Stimulated activated CD8-positive, alpha-beta memory T cell treated with anti-CD3 and anti-CD28 coated beads, Interleukin-4, amount 100 ng/mL, for 24 hours (primary cell): ENCODE measurements at regions not wholly inside any gene's neighbourhood (a gene's known extent, or its start where the extent isn't known, plus 50 kb on each side); places are given as distances from the start of the nearest gene placed in this dataset.

Experiments
- DNase-seq: peaks from one replicate; pipeline ENCODE4 v3.0.0-alpha.2; 2020; ENCODE audit warnings: low read depth

DNA sequence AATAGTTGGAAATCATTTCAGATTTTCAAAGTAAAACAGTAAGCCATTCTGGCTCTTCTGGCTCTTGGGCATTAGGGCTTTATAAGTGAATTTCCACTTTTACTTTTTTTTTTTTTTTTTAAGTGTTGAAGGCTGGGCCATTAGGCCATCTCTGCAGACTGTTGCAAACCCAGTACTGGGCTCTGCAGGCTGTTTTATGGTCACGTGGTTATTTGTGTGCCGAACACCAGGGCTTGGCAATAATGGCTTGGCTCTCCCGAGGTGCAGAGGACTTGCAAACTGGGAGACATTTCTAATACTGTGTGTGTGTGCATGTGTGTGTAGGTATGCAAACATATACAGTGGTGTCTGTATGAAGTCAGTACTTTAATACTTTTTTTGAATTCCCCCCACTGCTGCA lies 194.9 kb upstream of the CDH5 start:
- DNase-seq = no peak

DNA sequence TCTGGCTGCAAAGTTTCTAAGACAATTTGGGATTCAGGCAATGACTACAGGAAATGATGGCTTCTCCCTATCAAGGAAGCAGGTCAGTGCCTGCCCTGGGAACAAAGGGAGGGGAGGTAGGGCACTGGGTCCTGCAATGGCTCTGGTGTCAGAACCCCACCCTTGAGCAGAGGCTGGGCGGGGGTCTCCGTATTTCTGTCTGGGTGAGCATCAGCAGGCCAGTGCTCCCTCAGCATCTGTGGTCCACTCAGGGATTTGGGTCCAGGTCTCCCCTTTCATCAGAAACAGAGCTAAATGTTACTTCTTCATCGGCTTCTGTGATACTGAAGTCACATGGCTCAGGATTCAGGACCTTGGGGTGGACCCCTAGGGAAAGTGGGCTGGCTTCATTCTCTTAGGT lies 195.5 kb upstream of the CDH5 start:
- DNase-seq = no peak

DNA sequence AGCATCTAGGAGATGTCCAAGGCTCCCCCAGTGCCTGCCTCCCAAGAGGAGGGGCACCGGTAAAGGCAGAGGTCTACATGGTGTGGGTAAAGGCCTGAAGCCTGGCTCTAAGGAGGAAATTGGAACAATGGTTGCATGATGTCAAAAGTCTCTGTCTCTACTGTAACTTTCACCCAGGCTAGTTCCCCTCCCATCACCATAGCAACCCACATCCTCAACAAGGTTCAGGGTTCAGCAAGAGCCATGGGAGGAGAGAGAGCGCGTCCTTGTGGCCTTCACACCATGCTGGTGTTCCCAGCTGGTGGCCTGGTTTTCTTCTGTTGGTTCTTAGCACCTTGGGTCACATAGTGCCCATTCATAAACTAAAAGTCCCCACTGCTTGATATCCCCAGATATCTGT lies 196.7 kb upstream of the CDH5 start:
- no peak for DNase-seq

DNA sequence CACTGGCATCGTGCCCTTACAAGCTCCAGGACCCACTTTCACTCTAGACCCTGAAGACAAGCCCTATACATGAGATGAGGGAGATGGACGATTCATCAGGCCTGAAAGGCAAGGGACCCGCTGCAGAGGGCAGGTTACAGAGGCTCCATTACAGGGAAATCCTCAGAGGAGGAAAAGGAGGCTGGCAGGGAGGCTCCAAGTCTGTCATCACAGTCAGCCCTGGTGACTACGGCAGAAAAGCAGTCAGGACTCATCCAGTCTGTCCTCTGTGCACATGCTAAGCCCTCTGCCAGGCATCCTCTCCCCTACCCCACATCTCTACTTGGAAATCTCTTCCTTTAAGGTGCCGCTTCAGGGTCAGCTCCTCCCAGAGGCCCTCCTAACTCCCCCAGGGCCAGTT lies 197.7 kb upstream of the CDH5 start:
- no peak for DNase-seq

DNA sequence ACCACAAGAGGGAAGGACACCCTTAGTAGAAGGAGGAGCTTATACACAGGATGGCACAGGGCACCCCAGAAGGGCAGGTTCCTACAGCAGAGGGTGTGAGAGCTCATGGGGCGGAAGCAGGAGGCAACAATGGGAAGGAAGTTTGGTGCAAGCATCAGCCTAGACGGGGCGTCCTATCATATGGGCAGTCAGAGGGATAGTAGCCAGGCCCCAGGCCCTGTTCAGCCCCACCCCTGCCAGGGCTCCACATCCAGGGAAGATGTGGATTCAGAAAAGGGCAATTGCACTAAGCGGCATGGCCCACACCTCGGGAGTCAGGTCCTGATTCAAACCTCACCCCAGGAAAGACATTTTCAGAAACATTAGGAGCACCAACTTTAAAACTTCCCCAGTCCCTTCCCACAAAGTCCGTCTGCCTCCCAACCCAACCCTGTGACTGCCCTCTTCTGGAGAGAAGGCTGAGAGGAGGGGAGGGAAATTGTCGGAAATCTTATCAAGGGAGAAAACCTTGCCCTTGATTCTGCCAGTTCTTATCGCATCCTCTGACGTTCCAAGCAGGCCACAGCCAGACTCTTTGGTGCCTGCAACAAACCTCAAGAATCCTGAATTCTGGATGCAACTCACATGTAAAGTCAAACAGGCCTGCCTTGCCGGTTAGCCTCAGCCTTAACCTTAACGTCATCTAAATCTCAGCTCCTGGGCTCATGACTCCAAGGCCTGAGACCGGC lies 198.8 kb upstream of the CDH5 start:
- no peak for DNase-seq

DNA sequence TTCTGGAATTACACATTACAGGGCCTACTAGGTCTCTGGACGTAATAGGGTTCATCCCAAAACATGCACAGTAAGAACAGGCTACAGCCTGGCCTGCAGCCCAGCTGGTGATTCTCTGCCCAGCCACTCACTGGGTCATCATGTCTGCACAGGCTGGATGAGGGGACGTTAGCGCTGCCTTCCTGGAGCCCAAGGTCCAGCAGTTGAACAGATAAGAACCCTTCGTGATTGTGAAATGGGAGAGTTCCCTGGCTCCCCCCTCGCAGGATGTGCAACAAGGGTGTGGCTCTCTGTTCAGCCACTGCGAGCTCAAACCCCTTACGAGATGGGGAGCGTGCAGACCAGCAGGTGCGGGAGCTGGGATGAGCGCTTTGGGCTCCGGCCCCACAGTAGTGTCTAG lies 200.0 kb upstream of the CDH5 start:
- DNase-seq = no peak

DNA sequence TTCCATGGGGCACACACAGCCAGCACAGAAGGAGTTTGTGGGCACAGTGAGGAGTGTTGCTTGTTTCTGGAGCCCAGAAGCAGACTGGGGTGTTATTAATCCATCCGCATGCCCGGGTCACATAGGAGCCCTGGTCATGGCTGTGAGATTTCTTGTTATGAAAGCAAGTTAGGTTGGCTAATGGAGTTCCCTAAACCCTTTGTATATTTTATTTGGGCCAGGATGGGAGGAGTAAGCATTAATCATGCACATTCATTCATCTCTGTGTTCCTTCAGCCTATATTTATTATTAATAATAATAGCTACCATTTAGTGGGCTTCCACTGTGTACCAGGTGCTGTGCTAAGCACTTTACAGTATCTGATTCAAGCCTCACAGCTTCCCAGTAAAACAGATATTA lies 200.6 kb upstream of the CDH5 start:
- no peak for DNase-seq

DNA sequence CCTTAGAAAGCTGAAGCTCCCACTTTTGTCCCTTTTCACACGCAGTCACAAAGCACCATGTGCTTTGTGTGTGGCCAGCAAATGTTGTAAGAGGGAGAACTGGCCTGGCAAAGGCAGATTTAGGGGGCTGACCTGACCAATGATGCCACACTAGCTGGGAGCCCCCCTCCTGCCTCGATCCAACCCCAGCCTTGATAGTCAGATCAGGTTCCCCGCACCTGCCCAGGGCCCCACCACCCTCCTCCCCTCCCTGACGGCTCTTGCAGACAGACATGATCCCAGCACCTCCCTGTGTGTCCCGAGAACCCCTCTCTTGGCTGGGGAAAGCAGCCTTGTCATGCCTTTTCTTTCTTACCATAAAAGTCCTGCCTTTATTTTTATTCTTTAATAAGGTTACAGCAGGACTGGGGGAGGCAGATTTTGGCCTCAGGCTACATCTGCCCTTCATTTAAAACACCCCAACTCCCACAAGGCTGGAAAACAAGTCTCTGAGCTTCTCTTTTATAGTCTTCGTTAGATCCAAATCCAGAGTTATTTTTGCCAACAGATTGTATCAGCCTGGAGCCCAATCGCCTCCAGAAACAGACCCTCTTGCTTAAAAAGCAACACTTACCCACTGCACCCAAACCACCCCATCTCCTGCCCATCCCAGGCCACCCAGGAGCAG lies 201.8 kb upstream of the CDH5 start:
- no peak for DNase-seq

DNA sequence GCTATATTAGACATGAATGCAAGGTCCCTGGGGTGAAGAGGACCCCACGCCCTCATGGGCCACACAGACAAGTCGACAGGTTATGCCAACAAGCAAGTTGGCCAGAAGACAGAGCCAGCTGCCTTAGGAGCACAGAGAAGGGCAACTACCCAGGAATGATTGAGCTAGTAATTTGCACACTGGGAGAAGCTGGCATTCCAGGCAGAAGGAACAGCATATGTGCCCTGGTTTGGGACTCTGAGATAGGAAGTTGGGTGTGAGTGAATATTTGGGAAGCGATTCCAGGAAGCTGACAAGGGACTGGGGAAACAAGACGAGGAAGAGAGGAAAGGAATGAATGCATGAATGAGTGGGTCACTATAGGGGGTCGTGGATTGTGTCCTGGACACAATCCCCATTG lies 203.7 kb upstream of the CDH5 start:
- DNase-seq = no peak

DNA sequence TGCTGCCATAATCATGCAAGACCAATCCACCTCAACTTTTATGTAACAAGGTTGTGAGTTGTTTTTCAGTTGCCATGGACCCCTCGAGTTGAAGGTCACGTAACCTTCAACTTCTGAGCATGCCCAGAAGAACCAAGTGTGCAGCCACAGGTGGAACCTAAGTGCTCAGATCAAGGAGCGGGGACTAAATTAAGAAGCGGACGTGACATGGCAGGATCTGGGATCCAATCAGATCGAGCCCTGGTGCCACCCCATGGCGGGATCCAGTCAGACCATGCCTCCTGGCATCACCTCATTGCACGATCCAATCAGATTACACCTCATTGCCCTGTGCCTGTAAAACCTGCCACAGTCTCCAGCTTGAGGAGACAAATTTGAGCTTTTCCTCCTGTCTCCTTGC lies 204.5 kb upstream of the CDH5 start:
- no peak for DNase-seq

DNA sequence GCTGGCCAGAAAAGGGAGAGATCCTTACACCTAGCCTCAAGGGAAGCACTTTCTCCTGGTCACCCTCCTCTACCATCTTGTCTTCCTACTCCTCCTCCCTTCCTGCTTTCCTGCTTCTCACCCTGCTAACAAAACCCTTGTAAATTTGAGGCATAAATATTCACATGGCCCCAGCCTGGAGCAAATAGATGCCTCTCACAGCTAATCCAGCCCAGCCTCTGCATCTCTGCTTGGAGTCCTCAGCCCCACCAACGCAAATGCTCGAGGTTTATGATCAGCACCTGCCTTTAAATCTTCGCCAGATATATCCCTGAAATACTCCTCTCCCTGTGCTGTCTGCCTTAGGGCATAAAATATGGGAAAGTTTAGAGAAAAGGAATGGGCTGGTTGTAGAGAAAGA lies 205.2 kb upstream of the CDH5 start:
- no peak for DNase-seq

DNA sequence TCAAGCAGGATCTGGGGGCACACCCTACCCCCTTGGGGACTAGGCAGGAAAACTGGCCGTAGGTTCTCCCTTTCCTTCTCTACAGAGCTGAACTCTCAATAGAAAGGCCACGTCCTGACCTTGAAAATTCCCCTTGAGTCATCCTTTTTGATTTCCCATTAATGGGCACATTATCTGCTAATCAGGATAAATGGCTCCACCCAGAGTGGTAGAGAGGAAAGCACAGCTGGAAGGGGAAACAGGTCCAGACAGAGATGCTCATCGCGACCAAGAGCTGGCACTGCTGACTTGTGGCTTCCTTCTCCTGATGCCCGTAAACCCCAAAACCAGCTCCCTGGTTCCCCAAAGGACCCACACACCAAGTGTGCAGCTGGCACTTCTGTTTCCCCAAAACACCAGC lies 206.5 kb upstream of the CDH5 start:
- no peak for DNase-seq

DNA sequence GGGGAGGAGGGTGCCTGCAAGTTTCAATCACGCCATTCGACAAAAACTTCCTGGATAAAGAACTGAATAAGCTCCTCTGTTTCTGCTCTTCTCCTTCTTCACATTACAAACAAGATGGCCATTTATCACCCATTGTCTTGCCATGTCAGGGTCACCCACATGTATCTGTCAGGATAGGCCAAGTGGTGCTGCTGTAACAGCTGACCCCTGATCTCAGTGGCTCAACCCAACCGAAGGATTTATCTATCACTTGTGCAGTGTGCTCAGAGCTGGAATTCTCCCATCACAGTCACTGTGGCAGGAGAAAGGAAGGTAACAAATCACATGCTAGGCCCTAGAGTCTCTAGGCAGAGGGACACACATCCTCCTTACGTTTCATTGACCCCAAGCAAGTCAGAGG lies 210.0 kb upstream of the CDH5 start:
- DNase-seq = no peak

DNA sequence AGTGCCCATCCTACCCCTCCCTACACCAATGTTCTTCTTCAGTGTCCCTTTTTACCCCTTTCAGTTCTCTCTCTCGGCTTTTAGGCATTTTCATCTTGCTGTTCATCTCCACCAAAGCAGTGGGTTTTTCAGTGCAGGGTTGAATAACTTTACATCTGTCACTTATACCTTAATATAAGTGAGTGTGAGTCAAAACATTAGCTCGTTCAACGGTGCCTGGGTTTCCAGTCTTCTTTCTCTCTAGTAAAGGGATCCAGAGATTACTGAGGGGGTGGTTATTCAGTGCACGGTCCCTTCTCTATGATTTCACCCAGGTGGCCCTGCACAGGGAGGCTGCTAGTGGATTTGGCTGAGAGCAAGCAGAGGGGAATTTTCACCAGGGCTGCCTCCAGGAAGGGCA lies 210.6 kb upstream of the CDH5 start:
- no peak for DNase-seq

DNA sequence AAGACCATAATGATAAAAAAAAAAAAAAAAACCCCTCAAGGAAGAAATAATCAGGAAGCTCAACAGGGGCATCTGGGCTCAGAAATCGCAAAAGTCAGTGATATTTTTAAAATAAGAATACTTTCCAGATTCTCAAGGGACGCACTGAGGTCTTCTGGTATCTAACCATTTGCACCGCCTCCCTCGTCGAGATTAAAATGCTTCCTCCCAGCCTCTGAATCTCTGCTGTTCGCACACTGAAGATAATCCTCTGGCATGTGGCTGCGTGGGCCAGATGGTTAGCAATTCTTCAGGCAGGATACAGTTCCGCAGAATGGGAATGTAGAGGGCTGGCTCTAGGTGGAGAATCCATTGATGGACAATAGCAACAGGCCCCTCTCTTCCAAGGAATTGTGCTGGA lies 211.7 kb upstream of the CDH5 start:
- DNase-seq = no peak

DNA sequence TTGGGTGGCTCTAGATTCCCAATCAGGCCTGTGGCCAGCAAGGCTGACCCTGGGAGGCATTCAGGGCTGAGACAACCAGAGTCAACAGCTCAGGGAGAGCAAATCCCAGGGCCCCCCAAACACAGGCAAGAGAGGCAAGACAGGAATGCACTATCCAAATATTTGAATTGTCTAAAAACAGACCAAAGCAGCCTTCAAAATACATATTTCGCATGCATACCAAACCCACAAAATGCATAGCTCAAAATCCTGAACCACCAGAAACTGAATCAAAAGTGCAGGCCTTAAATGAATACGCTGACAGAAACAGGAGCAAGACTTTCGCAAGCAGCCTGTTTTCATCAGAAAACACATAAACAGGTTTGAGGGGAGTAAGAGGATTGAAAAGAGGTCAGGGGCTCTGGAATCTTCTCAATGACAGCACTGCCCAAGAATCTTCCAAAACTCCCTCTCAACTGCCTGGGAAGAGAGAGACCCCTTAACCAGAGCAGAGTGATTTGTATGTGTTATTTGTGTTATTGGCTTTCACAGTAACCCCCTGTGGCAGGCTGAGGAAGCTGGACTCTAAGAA lies 213.6 kb upstream of the CDH5 start:
- DNase-seq = no peak

DNA sequence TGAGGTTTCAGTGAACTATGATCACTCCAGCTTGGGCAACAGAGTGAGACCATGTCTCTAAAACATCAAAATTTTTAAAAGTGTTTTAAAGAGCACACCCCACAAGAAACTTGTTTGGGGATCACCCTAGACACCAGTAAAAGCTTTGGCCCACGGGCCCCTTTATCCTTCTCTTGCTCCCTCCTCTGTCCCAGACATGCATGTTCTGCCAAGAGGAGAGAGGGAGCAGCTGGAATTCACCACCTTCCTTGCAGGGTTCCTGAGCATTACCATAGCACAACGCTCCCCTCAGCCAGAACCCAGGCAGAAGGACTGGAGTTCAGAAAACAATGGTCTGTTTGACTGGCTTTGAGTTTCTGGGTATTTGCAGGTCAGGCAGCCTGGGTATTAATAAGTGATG lies 214.3 kb upstream of the CDH5 start:
- DNase-seq = no peak

DNA sequence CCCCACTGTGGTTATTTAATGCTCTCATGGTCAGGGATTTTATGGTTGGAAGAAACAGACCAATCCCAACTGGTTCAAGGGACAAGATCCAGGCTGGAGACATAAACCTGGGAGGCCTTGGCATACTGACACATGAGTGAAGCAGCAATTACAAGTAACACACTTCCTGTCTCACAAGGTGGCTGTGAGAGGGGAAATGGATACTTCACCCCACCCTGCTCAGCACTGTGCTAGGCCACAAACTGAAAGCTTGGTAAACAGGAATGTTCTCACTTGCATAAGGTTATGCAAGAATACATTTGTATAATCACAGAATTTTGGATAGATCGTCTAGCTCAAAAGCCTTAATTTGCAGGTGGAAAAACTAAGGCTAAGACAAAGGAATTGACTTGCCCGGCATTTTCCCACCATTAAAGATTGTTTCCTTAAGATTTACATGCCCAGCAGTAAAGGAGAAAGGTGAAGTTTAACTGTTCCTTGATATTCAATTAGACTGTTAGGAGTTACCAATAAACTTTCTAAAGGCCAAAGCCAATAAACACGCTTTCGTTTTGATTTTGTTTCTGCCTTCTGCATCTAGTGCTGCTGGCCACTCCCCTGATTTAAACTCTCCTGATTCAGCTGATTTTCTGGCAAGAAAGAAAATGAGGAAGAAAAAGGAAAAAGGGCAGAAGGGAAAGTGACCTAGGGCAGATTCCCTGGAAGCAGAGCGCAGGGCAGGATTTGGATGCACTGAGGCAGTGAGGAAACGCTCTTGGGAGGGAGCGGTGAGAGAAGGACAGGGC lies 215.6 kb upstream of the CDH5 start:
- no peak for DNase-seq

DNA sequence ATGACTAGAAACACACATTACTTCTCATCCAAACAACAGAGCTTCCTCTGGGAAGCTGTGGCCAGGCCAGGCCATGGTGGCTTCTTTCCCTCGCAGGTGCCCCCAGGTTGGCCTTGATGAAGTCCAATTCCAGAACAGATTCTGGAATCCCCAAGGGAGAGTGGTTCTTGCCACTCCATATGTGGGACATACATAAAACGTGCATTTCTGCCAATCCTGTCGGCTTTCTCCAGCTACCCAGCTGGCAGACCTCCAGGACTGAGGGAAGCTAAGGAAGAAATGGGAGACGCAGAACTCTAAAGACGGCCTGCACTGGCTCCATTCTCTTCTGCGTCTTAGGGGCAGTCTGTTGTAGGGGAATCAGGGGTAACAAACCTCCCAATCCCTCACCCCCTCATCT lies 219.2 kb upstream of the CDH5 start:
- DNase-seq = no peak

DNA sequence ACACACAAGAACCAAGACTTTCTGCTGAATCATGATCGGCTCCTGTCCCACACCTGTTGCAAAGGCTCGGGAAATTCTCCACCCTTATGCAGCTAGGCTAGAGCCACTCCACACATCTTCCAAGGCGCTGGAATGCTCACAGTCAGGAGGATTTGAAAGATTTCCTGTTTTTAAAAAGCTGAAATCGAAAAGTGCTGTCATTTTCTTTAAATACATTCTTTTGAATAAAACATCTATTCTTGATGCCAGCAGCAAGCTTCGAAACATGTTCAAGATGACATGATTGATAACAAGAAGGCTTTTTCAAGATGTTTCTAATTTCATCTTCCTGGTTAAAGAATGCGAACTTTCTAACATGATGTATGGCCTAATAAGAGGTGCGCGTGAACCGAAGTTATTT lies 219.7 kb upstream of the CDH5 start:
- no peak for DNase-seq

DNA sequence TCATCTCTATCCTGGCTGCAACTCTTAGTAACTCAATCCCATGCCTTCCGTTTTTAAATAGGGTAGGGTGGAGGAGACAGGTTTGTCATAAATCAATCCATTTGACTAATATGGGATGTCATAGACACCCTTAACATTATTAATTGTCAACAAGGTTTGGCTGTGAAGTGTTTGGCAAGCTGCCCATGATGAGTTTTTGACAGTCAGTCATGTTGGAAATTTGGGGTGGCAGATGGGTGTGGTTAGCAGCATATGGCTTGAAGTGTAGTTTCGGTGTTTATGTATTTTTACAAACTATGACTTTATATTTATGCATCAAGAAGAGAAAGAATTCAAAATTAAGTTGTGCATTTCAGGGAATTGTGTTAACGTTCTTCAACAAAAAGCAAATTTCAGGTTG lies 221.8 kb upstream of the CDH5 start:
- no peak for DNase-seq

DNA sequence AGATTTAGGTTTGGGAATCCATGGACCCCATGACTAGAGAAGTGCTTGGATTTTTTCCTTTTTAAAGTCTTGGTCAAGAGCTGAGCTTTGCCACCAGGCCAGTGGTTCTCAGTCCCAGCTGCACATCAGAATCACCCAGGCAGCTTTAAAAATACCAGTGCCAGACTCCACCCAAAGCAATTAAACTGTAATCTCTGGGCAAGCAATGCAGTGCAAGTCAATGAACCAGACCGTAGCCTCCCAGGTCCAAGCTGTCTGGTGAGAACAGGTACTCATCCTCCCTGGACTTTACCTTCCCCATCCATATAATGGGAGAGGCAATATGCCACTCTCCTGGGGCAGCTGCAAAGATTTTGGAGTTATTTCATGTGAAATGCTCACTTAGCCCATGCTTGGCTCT lies 223.1 kb upstream of the CDH5 start:
- DNase-seq = no peak

DNA sequence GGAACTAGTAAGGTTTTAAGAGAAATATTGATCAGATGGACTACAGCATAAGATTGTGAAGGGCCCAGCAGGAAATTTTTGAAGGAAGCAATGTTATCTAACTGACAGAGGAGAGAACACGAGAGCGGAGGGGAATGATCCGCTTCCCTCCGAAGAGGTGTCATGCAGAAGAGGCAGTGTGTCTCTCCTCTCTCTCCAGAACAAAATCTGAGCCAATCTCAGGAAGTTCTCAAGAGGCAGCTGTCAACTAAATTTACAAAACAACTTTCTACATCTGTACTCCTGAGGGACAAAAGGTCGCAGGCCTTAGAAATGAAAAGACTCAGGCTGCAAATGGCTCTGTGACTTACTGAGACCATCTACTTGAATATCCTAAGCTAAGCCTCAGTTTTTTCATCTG lies 224.6 kb upstream of the CDH5 start:
- DNase-seq = no peak
